HepG2 (cell line): ENCODE measurements at regions not wholly inside any gene's neighbourhood (a gene's known extent, or its start where the extent isn't known, plus 50 kb on each side); places are given as distances from the start of the nearest gene placed in this dataset.

ENCODE experiments used
- BCLAF1 ChIP-seq: fragments of 450-650 bp; IDR thresholded peaks from 2 replicates; pipeline ENCODE4 v1.6.1; 2017; ENCODE audit warnings: mild to moderate bottlenecking
- ELF1 ChIP-seq: sonication (generic); formaldehyde crosslinking; IDR thresholded peaks from 2 replicates; pipeline ENCODE4 v1.4.0; 2020; ENCODE audit warnings: missing genetic modification reagents
- ELF4 ChIP-seq: sonication (generic); formaldehyde crosslinking; IDR thresholded peaks from 2 replicates; pipeline ENCODE4 v1.5.0; 2020; ENCODE audit warnings: missing genetic modification reagents, mild to moderate bottlenecking, moderate library complexity, borderline replicate concordance
- GLI4 ChIP-seq: sonication (generic); formaldehyde crosslinking; IDR thresholded peaks from 2 replicates; pipeline ENCODE4 v1.5.1; 2020; ENCODE audit warnings: missing genetic modification reagents, mild to moderate bottlenecking, moderate library complexity, borderline replicate concordance
- HCFC1 ChIP-seq: fragments of 150-350 bp; IDR thresholded peaks from 2 replicates; pipeline ENCODE4 v1.6.1; 2014; ENCODE audit warnings: low read depth, low read length
- HNF4A ChIP-seq: sonication (generic); formaldehyde crosslinking; IDR thresholded peaks from 2 replicates; pipeline ENCODE4 v1.4.0; 2020; ENCODE audit warnings: missing genetic modification reagents
- JARID2 ChIP-seq: sonication (generic); formaldehyde crosslinking; IDR thresholded peaks from 2 replicates; pipeline ENCODE4 v1.8.1; 2023; ENCODE audit warnings: missing genetic modification reagents, inconsistent platforms; ENCODE audit not compliant: insufficient replicate concordance
- KAT2B ChIP-seq: fragments of 150-350 bp; IDR thresholded peaks from 2 replicates; pipeline ENCODE4 v1.6.1; 2014; ENCODE audit warnings: low read depth, low read length, borderline replicate concordance
- MAZ ChIP-seq, 2 experiments: sonication (generic) in 1 of 2; formaldehyde crosslinking in 1 of 2; IDR thresholded peaks; 2 replicates each; pipeline versions ENCODE4 v1.5.0 to v1.6.1; 2012 to 2020; ENCODE audit warnings: low read depth in 2 of 2, mild to moderate bottlenecking in 2 of 2, borderline replicate concordance in 1 of 2, improper control_type of control experiment in 1 of 2, low read length in 1 of 2, missing genetic modification reagents in 1 of 2, moderate library complexity in 1 of 2
- MEIS1 ChIP-seq: sonication (generic); formaldehyde crosslinking; IDR thresholded peaks from 2 replicates; pipeline ENCODE4 v1.9.0; 2021; ENCODE audit warnings: mild to moderate bottlenecking, missing genetic modification reagents, moderate library complexity, borderline replicate concordance
- ZHX1 ChIP-seq: sonication (generic); formaldehyde crosslinking; IDR thresholded peaks from 2 replicates; pipeline ENCODE4 v1.8.1; 2022; ENCODE audit warnings: low read depth, mild to moderate bottlenecking, missing genetic modification reagents
- ZNF274 ChIP-seq: sonication (generic); formaldehyde crosslinking; IDR thresholded peaks from 2 replicates; pipeline ENCODE4 v1.5.1; 2020; ENCODE audit warnings: mild to moderate bottlenecking, missing genetic modification reagents
- TF ChIP-seq, protein P1 (sequence below): sonication (generic); formaldehyde crosslinking; IDR thresholded peaks from 2 replicates; pipeline ENCODE4 v1.4.0; 2020; ENCODE audit warnings: missing genetic modification reagents

DNA sequence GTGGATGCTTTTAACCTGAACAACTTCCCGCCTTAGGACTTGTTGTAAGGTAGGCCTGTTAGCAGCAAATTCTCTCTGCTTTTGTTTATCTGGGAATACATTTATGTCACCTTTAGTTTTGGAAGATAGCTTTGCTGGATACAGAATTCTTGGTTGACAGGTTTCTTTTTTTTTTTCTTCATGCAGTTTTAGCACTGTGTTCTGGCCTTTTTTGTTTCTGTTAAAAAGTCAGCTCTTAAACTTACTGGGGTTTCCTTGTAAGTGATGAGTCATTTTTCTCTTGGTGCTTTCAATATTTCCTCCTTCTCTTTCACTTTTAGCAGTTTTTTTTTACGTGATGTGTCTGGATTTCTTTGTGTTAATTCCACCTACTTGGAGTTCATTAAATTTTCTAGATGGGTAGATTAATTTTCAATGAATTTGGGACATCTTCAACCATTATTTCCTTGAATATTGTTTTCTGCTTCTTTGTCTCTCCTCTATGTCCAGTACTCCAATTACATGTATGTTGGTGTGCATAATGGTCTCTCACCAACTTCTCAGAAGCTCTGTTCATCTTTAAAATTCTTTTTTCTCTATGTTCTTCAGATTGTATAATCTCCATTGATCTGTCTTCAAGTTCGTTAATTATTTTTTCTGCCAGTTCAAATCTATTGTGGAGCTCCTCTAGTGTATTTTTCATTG, 188.2 kb upstream of the ZNF536 start:
- TF ChIP-seq ZHX1 (CRISPR knock-in tag), result no peak
- no peak for TF ChIP-seq MAZ (IDR thresholded peaks at IDR 0.05; ENCODE audit: borderline replicate concordance, low read depth, low read length)
- no peak for TF ChIP-seq MAZ (CRISPR knock-in tag; IDR thresholded peaks at IDR 0.05; ENCODE audit: low read depth)
- TF ChIP-seq, protein P1, sequence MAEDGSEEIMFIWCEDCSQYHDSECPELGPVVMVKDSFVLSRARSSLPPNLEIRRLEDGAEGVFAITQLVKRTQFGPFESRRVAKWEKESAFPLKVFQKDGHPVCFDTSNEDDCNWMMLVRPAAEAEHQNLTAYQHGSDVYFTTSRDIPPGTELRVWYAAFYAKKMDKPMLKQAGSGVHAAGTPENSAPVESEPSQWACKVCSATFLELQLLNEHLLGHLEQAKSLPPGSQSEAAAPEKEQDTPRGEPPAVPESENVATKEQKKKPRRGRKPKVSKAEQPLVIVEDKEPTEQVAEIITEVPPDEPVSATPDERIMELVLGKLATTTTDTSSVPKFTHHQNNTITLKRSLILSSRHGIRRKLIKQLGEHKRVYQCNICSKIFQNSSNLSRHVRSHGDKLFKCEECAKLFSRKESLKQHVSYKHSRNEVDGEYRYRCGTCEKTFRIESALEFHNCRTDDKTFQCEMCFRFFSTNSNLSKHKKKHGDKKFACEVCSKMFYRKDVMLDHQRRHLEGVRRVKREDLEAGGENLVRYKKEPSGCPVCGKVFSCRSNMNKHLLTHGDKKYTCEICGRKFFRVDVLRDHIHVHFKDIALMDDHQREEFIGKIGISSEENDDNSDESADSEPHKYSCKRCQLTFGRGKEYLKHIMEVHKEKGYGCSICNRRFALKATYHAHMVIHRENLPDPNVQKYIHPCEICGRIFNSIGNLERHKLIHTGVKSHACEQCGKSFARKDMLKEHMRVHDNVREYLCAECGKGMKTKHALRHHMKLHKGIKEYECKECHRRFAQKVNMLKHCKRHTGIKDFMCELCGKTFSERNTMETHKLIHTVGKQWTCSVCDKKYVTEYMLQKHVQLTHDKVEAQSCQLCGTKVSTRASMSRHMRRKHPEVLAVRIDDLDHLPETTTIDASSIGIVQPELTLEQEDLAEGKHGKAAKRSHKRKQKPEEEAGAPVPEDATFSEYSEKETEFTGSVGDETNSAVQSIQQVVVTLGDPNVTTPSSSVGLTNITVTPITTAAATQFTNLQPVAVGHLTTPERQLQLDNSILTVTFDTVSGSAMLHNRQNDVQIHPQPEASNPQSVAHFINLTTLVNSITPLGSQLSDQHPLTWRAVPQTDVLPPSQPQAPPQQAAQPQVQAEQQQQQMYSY (CRISPR knock-in tag), result no peak
- no peak for TF ChIP-seq ELF4 (CRISPR knock-in tag)
- TF ChIP-seq ZNF274 (CRISPR knock-in tag), result no peak
- TF ChIP-seq HNF4A (CRISPR knock-in tag), result no peak
- TF ChIP-seq KAT2B, result no peak
- no peak for TF ChIP-seq HCFC1
- TF ChIP-seq MEIS1 (CRISPR knock-in tag), result no peak
- no peak for TF ChIP-seq GLI4
- TF ChIP-seq BCLAF1, result no peak
- no peak for TF ChIP-seq ELF1 (CRISPR knock-in tag)
- TF ChIP-seq JARID2, result no peak
